GM19025 (cell line): ENCODE measurements at regions not wholly inside any gene's neighbourhood (a gene's known extent, or its start where the extent isn't known, plus 50 kb on each side); places are given as distances from the start of the nearest gene placed in this dataset.
"Not testable (repeated sequence)": the region's sequence is repeated elsewhere in the genome, so short reads cannot be mapped to it uniquely, and the experiment has no call there.

Experiments
- ATAC-seq: cut with Tn5 transposase; IDR thresholded peaks from one replicate; pipeline ENCODE4 v1.9.1; 2021; ENCODE audit warnings: mild to moderate bottlenecking, low read depth, moderate library complexity; ENCODE audit not compliant: unreplicated experiment

GRCh38 chr12:66768293-66768692, 89.4 kb upstream of the GRIP1 start:
- no peak for ATAC-seq

- ATAC-seq: no peak
Measured at GRCh38 chr12:66774929-66775328, 96.1 kb upstream of the GRIP1 start.

- ATAC-seq: no peak
Measured at GRCh38 chr12:66775871-66776270, 97.0 kb upstream of the GRIP1 start.

- ATAC-seq: peak; percentile 90
Measured at GRCh38 chr12:66776974-66777373, 98.1 kb upstream of the GRIP1 start.

- ATAC-seq: no peak
Measured at GRCh38 chr12:66779466-66779865, 100.6 kb upstream of the GRIP1 start.

- no peak for ATAC-seq
Measured at GRCh38 chr12:66786531-66787308, 107.8 kb upstream of the GRIP1 start.

- no peak for ATAC-seq
Measured at GRCh38 chr12:66799551-66799950, 120.7 kb upstream of the GRIP1 start.

- no peak for ATAC-seq
Measured at GRCh38 chr12:66800046-66800445, 121.2 kb upstream of the GRIP1 start.

GRCh38 chr12:66803930-66804329, 125.1 kb upstream of the GRIP1 start:
- ATAC-seq: no peak

GRCh38 chr12:66804563-66804974, 125.7 kb upstream of the GRIP1 start:
- ATAC-seq: no peak

- ATAC-seq: no peak
Measured at GRCh38 chr12:66808606-66809005, 129.7 kb upstream of the GRIP1 start.

- ATAC-seq: no peak
Measured at GRCh38 chr12:66813137-66813892, 134.4 kb upstream of the GRIP1 start.

GRCh38 chr12:66819587-66819986, 140.7 kb upstream of the GRIP1 start:
- no peak for ATAC-seq

- ATAC-seq: no peak
Measured at GRCh38 chr12:66822961-66823360, 144.1 kb upstream of the GRIP1 start.

- no peak for ATAC-seq
Measured at GRCh38 chr12:66823857-66824570, 145.1 kb upstream of the GRIP1 start.

GRCh38 chr12:66825921-66826320, 147.0 kb upstream of the GRIP1 start:
- not testable (repeated sequence) for ATAC-seq

GRCh38 chr12:66829660-66830325, 150.9 kb upstream of the GRIP1 start:
- ATAC-seq: no peak

- no peak for ATAC-seq
Measured at GRCh38 chr12:66831495-66831894, 152.6 kb upstream of the GRIP1 start.

- ATAC-seq: no peak
Measured at GRCh38 chr12:66832997-66833396, 154.1 kb upstream of the GRIP1 start.

GRCh38 chr12:66836623-66837310, 157.9 kb upstream of the GRIP1 start:
- ATAC-seq: no peak
